CD8-positive, alpha-beta memory T cell (primary cell): ENCODE measurements at regions not wholly inside any gene's neighbourhood (a gene's known extent, or its start where the extent isn't known, plus 50 kb on each side); places are given as distances from the start of the nearest gene placed in this dataset.

ENCODE experiments used
- CTCF ChIA-PET: fragments of 350-600 bp; sonication (Branson Sonifier 250); formaldehyde crosslinking; loops from one replicate; lab custom pipeline; 2021; ENCODE audit warnings: antibody characterized with exemption; lab: Charles Lee
- POLR2A ChIA-PET: fragments of 350-600 bp; sonication (Branson Sonifier 250); formaldehyde crosslinking; loops from one replicate; lab custom pipeline; 2021; ENCODE audit warnings: antibody characterized with exemption; lab: Charles Lee
- DNase-seq, 5 donors: peaks; one replicate each; pipeline versions ENCODE4 v3.0.0 to v3.0.0-alpha.2; 2020 to 2022; ENCODE audit warnings: mixed read lengths in 1 of 5
- H3K27ac ChIP-seq: one replicate; pipeline ENCODE4 v1.7.0; 2013; ENCODE audit warnings: low read depth, mild to moderate bottlenecking, low read length, moderate library complexity
- H3K27me3 ChIP-seq: 2 replicates; pipeline ENCODE4 v1.7.0; 2013; ENCODE audit warnings: low read length, mild to moderate bottlenecking; ENCODE audit not compliant: insufficient read depth, poor library complexity, severe bottlenecking
- H3K36me3 ChIP-seq: 2 replicates; pipeline ENCODE4 v1.7.0; 2013; ENCODE audit warnings: mild to moderate bottlenecking, low read length, moderate library complexity; ENCODE audit not compliant: insufficient read depth
- H3K4me1 ChIP-seq: 2 replicates; pipeline ENCODE4 v1.7.0; 2013; ENCODE audit warnings: mild to moderate bottlenecking, low read length, moderate library complexity; ENCODE audit not compliant: insufficient read depth
- H3K4me3 ChIP-seq: 2 replicates; pipeline ENCODE4 v1.7.0; 2013; ENCODE audit warnings: mild to moderate bottlenecking, low read length
- H3K9me3 ChIP-seq: 2 replicates; pipeline ENCODE4 v1.7.0; 2013; ENCODE audit warnings: mild to moderate bottlenecking, low read length
- H3K27ac Mint-ChIP-seq, 8 donors: one replicate each; pipeline ENCODE4 v1.8.0; 2020 to 2021; ENCODE audit warnings: mixed read lengths in 8 of 8, mild to moderate bottlenecking in 6 of 8, inconsistent platforms in 3 of 8, moderate library complexity in 3 of 8
- H3K27me3 Mint-ChIP-seq, 2 donors: one replicate each; pipeline ENCODE4 v1.8.0; 2020 to 2021; ENCODE audit warnings: mixed read lengths in 2 of 2, mild to moderate bottlenecking in 1 of 2, moderate library complexity in 1 of 2
- H3K36me3 Mint-ChIP-seq, 3 donors: one replicate each; pipeline ENCODE4 v1.8.0; 2020 to 2021; ENCODE audit warnings: mixed read lengths in 3 of 3, inconsistent platforms in 1 of 3, mild to moderate bottlenecking in 1 of 3
- H3K4me1 Mint-ChIP-seq, 3 donors: one replicate each; pipeline ENCODE4 v1.8.0; 2020 to 2021; ENCODE audit warnings: mixed read lengths in 3 of 3, inconsistent platforms in 1 of 3, mild to moderate bottlenecking in 1 of 3
- H3K4me3 Mint-ChIP-seq, 7 donors: one replicate each; pipeline ENCODE4 v1.8.0; 2020 to 2021; ENCODE audit warnings: mixed read lengths in 7 of 7, mild to moderate bottlenecking in 6 of 7, moderate library complexity in 4 of 7, inconsistent platforms in 2 of 7
- H3K9me3 Mint-ChIP-seq, 5 donors: one replicate each; pipeline ENCODE4 v1.8.0; 2020 to 2022; ENCODE audit warnings: mixed read lengths in 5 of 5, mild to moderate bottlenecking in 3 of 5, moderate library complexity in 2 of 5, inconsistent platforms in 1 of 5

- no peaks in the 10 kb centered on the region for H3K27me3 Mint-ChIP-seq
- CTCF ChIA-PET = no interaction called here
- H3K27me3 ChIP-seq = no peaks in the 10 kb centered on the region
- no peak overlapping the region for H3K4me3 Mint-ChIP-seq
- H3K36me3 ChIP-seq = no peaks in the 10 kb centered on the region
- no peak overlapping the region for H3K27ac Mint-ChIP-seq
- no peaks in the 10 kb centered on the region for H3K9me3 Mint-ChIP-seq
- H3K4me1 ChIP-seq = no peaks in the 10 kb centered on the region
- H3K9me3 ChIP-seq = no peaks in the 10 kb centered on the region
- no peak overlapping the region for H3K27ac ChIP-seq
- H3K4me1 Mint-ChIP-seq = no peaks in the 10 kb centered on the region
- POLR2A ChIA-PET = no interaction called here
- DNase-seq = no peak
- no peaks in the 10 kb centered on the region for H3K36me3 Mint-ChIP-seq
- no peak overlapping the region for H3K4me3 ChIP-seq
These were observed 379.3 kb downstream of the SOX11 start for GRCh38 chr2:6071519-6071918.

- H3K27ac ChIP-seq = no peak overlapping the region
- no peaks in the 10 kb centered on the region for H3K9me3 Mint-ChIP-seq
- no peaks in the 10 kb centered on the region for H3K27me3 ChIP-seq
- H3K4me1 Mint-ChIP-seq = no peaks in the 10 kb centered on the region
- no peak overlapping the region for H3K27ac Mint-ChIP-seq
- no peaks in the 10 kb centered on the region for H3K36me3 Mint-ChIP-seq
- H3K36me3 ChIP-seq = no peaks in the 10 kb centered on the region
- H3K4me1 ChIP-seq = no peaks in the 10 kb centered on the region
- DNase-seq = no peak
- ChIA-PET CTCF (no interaction called here), POLR2A (no interaction called here)
- no peaks in the 10 kb centered on the region for H3K9me3 ChIP-seq
- no peak overlapping the region for H3K4me3 ChIP-seq
- H3K27me3 Mint-ChIP-seq = no peaks in the 10 kb centered on the region
- no peak overlapping the region for H3K4me3 Mint-ChIP-seq
These were observed 380.1 kb downstream of the SOX11 start for GRCh38 chr2:6072276-6072675.

DNA sequence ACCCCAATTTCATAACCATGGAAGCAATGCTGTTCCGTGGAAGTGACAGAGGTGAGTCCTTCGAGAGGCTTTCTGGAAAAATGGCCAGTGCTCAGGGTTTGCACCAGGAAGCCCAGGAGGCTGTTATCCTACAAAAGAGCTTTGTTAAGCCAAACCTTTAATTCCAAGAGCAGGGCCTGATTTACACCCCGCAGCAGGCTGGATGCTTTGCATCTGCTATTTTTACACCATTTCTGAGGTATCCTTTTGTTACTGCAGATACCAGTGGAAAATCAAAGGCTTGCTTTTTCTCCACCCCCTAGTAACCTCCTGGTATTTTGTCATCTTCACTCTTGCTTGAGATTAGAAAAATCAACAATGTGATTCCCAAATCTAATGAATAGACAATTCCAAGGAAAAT is 380.6 kb downstream of the SOX11 start:
- Histone ChIP-seq H3K4me1 (no peaks in the 10 kb centered on the region), H3K27me3 (no peaks in the 10 kb centered on the region), H3K9me3 (no peaks in the 10 kb centered on the region), H3K36me3 (no peaks in the 10 kb centered on the region), H3K27ac (no peak overlapping the region), H3K4me3 (no peak overlapping the region)
- POLR2A ChIA-PET = no interaction called here
- Mint-ChIP-seq H3K9me3 (no peaks in the 10 kb centered on the region), H3K27ac (no peak overlapping the region), H3K4me3 (no peak overlapping the region), H3K4me1 (no peaks in the 10 kb centered on the region), H3K27me3 (no peaks in the 10 kb centered on the region), H3K36me3 (no peaks in the 10 kb centered on the region)
- CTCF ChIA-PET = no interaction called here
- DNase-seq = no peak

- Histone ChIP-seq H3K27ac (no peak overlapping the region), H3K27me3 (no peaks in the 10 kb centered on the region), H3K4me1 (no peaks in the 10 kb centered on the region), H3K9me3 (no peaks in the 10 kb centered on the region), H3K4me3 (no peak overlapping the region), H3K36me3 (no peaks in the 10 kb centered on the region)
- CTCF ChIA-PET = no interaction called here
- H3K4me1 Mint-ChIP-seq = no peaks in the 10 kb centered on the region
- POLR2A ChIA-PET = no interaction called here
- H3K27ac Mint-ChIP-seq = no peak overlapping the region
- H3K4me3 Mint-ChIP-seq = no peak overlapping the region
- no peaks in the 10 kb centered on the region for H3K36me3 Mint-ChIP-seq
- H3K9me3 Mint-ChIP-seq = no peaks in the 10 kb centered on the region
- DNase-seq = no peak
- no peaks in the 10 kb centered on the region for H3K27me3 Mint-ChIP-seq
These were observed 381.3 kb downstream of the SOX11 start for GRCh38 chr2:6073191-6074088.

DNA sequence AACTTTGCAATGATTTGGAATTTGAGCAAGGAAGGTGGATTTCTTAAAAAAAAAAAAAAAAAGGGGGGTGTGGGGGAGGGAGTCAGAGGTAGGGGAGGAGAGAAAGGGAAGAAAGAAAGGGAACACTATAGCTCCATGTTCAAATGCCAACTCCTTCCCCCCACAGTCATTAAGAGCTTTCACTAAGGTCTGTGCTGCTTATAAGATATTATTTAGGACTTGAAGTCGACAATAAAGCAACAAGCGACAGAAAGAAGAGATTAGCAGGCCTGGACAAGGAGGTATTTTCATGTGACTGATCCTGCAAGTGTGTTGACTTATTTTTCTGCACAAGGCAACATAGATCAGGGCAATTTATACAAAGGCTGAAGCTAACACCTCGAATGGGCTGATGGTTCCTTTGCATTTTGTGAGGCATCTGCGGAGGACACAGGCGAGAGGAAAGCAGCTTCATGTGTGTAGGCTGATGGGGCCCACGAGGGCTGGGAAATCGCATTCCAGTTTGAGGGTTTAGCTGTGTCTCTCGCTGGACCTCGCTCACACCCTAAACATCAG is 382.0 kb downstream of the SOX11 start:
- ChIA-PET CTCF (no interaction called here), POLR2A (no interaction called here)
- Histone ChIP-seq H3K27ac (no peak overlapping the region), H3K4me3 (no peak overlapping the region), H3K36me3 (no peaks in the 10 kb centered on the region), H3K9me3 (no peaks in the 10 kb centered on the region), H3K4me1 (no peaks in the 10 kb centered on the region), H3K27me3 (no peaks in the 10 kb centered on the region)
- H3K4me3 Mint-ChIP-seq = no peak overlapping the region
- no peak for DNase-seq
- H3K27ac Mint-ChIP-seq = no peak overlapping the region
- no peaks in the 10 kb centered on the region for H3K27me3 Mint-ChIP-seq
- peaks cover 0 to 6% (median 0%) of the 10 kb centered on the region in 5 donors for H3K9me3 Mint-ChIP-seq
- H3K36me3 Mint-ChIP-seq = no peaks in the 10 kb centered on the region
- no peaks in the 10 kb centered on the region for H3K4me1 Mint-ChIP-seq

DNA sequence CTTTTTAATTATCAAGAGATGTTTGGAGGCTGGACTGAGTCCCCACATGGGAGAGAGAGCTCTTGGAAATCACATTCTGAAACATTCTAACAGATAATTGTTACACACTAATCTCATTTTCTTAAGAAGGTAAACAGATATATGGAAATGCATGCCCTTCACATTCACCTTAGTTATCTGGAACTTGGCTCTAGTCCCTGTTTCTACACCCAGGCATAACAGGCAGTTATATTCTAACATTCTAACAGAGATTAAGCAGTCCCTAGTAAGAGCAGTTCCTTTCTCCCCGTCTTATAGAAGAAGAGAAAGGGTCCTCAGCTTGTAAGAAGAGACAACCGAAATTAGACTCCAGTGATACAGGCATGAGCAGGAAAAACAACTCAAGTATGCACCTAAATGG is 385.4 kb downstream of the SOX11 start:
- H3K27ac ChIP-seq = no peak overlapping the region
- ChIA-PET POLR2A (no interaction called here), CTCF (no interaction called here)
- peaks cover 0 to 10% (median 6%) of the 10 kb centered on the region in 5 donors for H3K9me3 Mint-ChIP-seq
- H3K27me3 ChIP-seq = no peaks in the 10 kb centered on the region
- no peak overlapping the region for H3K4me3 Mint-ChIP-seq
- no peaks in the 10 kb centered on the region for H3K36me3 ChIP-seq
- no peak for DNase-seq
- H3K27me3 Mint-ChIP-seq = no peaks in the 10 kb centered on the region
- H3K9me3 ChIP-seq = no peaks in the 10 kb centered on the region
- no peak overlapping the region for H3K27ac Mint-ChIP-seq
- no peaks in the 10 kb centered on the region for H3K36me3 Mint-ChIP-seq
- H3K4me1 Mint-ChIP-seq = no peaks in the 10 kb centered on the region
- H3K4me1 ChIP-seq = no peaks in the 10 kb centered on the region
- no peak overlapping the region for H3K4me3 ChIP-seq

DNA sequence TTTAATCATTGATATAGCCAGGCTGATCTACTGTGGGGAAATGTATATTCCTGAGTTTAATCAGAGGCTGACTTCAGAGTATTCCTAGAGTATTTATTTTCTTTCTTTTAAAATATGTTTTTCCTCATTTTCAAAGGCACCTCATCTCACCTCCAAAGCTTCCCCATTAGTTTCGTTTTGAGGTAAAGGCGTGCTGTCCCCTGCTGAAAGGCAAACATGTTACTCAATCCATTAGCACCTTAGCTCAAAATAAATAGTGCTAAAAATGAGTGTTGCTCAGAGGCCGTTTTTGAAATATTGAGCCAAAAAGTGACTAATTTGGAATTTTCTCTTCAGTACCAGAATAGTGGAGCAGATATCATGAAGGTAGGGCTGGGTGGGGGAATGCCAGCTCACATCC is 386.2 kb downstream of the SOX11 start:
- H3K4me1 ChIP-seq = no peaks in the 10 kb centered on the region
- Mint-ChIP-seq H3K27me3 (no peaks in the 10 kb centered on the region), H3K4me3 (no peak overlapping the region), H3K4me1 (no peaks in the 10 kb centered on the region), H3K27ac (no peak overlapping the region), H3K9me3 (peaks cover 0 to 10% (median 6%) of the 10 kb centered on the region in 5 donors), H3K36me3 (no peaks in the 10 kb centered on the region)
- H3K27me3 ChIP-seq = no peaks in the 10 kb centered on the region
- H3K36me3 ChIP-seq = no peaks in the 10 kb centered on the region
- no peak overlapping the region for H3K4me3 ChIP-seq
- POLR2A ChIA-PET = no interaction called here
- CTCF ChIA-PET = no interaction called here
- H3K27ac ChIP-seq = no peak overlapping the region
- no peak for DNase-seq
- no peaks in the 10 kb centered on the region for H3K9me3 ChIP-seq

DNA sequence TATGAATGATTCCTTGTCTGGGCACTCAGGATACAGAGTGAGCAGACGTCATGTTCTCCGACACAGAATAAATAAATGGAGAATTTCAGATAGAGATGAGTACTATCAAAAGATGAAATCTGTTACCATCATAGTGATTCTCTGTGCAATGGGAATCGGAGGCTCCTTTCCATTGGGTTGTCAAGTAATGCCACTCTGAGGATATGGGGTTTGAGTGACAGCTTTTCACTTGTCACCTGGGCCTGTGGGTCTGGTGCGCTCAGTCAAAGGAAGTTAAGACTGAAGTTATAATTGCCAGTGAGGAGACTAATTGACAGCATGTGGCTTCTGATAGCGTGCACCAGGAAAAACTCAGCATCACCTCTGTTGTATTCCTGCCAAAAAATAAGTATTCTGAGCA is 387.2 kb downstream of the SOX11 start:
- Mint-ChIP-seq H3K9me3 (peaks cover 0 to 10% (median 6%) of the 10 kb centered on the region in 5 donors), H3K27me3 (no peaks in the 10 kb centered on the region), H3K36me3 (no peaks in the 10 kb centered on the region), H3K27ac (no peak overlapping the region), H3K4me3 (no peak overlapping the region), H3K4me1 (no peaks in the 10 kb centered on the region)
- Histone ChIP-seq H3K36me3 (no peaks in the 10 kb centered on the region), H3K4me3 (no peak overlapping the region), H3K27ac (no peak overlapping the region), H3K4me1 (no peaks in the 10 kb centered on the region), H3K27me3 (no peaks in the 10 kb centered on the region), H3K9me3 (no peaks in the 10 kb centered on the region)
- ChIA-PET POLR2A (no interaction called here), CTCF (no interaction called here)
- no peak for DNase-seq
